Testis (tissue), 2 donors: ENCODE measurements at regions not wholly inside any gene's neighbourhood (a gene's known extent, or its start where the extent isn't known, plus 50 kb on each side); places are given as distances from the start of the nearest gene placed in this dataset.
A peak's percentile ranks its signal among the peaks of the same experiment; 100 is the strongest.

Experiments used
- DNase-seq: peaks from one replicate; pipeline ENCODE4 v3.0.0-alpha.2; 2019
- H3K27ac ChIP-seq, 2 donors: fragments of 200-600 bp; sonication (generic); one replicate each; pipeline ENCODE4 v1.5.1; 2019
- H3K27me3 ChIP-seq: fragments of 200-600 bp; sonication (generic); one replicate; pipeline ENCODE4 v1.5.1; 2019
- H3K36me3 ChIP-seq: fragments of 200-600 bp; sonication (generic); one replicate; pipeline ENCODE4 v1.5.1; 2017; ENCODE audit warnings: low read depth; ENCODE audit errors: missing control alignments
- H3K4me1 ChIP-seq: fragments of 200-600 bp; sonication (generic); one replicate; pipeline ENCODE4 v1.5.1; 2019
- H3K4me3 ChIP-seq, 2 donors: fragments of 200-600 bp; sonication (generic); one replicate each; pipeline ENCODE4 v1.5.1; 2017 to 2019
- H3K9me3 ChIP-seq: fragments of 200-600 bp; sonication (generic); one replicate; pipeline ENCODE4 v1.5.1; 2017
- CTCF ChIP-seq, 3 experiments: fragments of 450-650 bp in 2 of 3; fragments of 200-600 bp in 1 of 3; sonication (generic) in 1 of 3; IDR thresholded peaks; one replicate each; pipeline ENCODE4 v1.5.1; 2016 to 2019; ENCODE audit warnings: antibody characterized with exemption in 3 of 3, mild to moderate bottlenecking in 2 of 3, moderate library complexity in 1 of 3
- POLR2A ChIP-seq: fragments of 450-650 bp; IDR thresholded peaks from one replicate; pipeline ENCODE4 v1.6.1; 2017; ENCODE audit warnings: antibody characterized with exemption, mild to moderate bottlenecking, moderate library complexity
- WGBS, 2 donors: methylation state at CpG; one replicate each; pipeline ENCODE4 v1.1.5; 2018; 5-methylcytosine and 5-hydroxymethylcytosine counted together
- intact Hi-C: fragments of 100-400 bp; cut with DNase I; formaldehyde crosslinking; loops from one replicate; pipeline ENCODE4 v1.15.1; 2023; ENCODE audit warnings: low total_unique reads

- H3K27me3 ChIP-seq = no peaks in the 10 kb centered on the region
- no peaks in the 10 kb centered on the region for H3K36me3 ChIP-seq
- no peaks in the 10 kb centered on the region for H3K4me1 ChIP-seq
- intact Hi-C loops = no loop called here
- peak overlapping the region in 1 of 2 donors; percentile 30 for H3K27ac ChIP-seq
- DNase-seq = no peak
- H3K4me3 ChIP-seq = no peak overlapping the region
- 78 to 82% methylated on average over 2 of the region's 2 CpGs for WGBS, 2 donors
- H3K9me3 ChIP-seq = no peaks in the 10 kb centered on the region
- TF ChIP-seq POLR2A (no peak), CTCF (IDR thresholded peaks at IDR 0.05) (no peak)
Measured at GRCh38 chr5:60334281-60334713, 365.7 kb downstream of the DEPDC1B start.

- 78 to 81% methylated on average over 6 of the region's 6 CpGs for WGBS, 2 donors
- Histone ChIP-seq H3K4me1 (no peaks in the 10 kb centered on the region), H3K27me3 (no peaks in the 10 kb centered on the region), H3K36me3 (no peaks in the 10 kb centered on the region), H3K27ac (no peak overlapping the region), H3K9me3 (no peaks in the 10 kb centered on the region), H3K4me3 (no peak overlapping the region)
- TF ChIP-seq POLR2A = no peak
- TF ChIP-seq CTCF (IDR thresholded peaks at IDR 0.05) = no peak
- intact Hi-C loops = no loop called here
- no peak for DNase-seq
Measured at GRCh38 chr5:60333005-60333571, 366.9 kb downstream of the DEPDC1B start.

GRCh38 chr5:60332244-60333004 is 367.5 kb downstream of the DEPDC1B start:
- no peaks in the 10 kb centered on the region for H3K36me3 ChIP-seq
- H3K27ac ChIP-seq = no peak overlapping the region
- DNase-seq = no peak
- TF ChIP-seq CTCF (IDR thresholded peaks at IDR 0.05) = no peak
- no peak for TF ChIP-seq POLR2A
- no peak overlapping the region for H3K4me3 ChIP-seq
- H3K4me1 ChIP-seq = no peaks in the 10 kb centered on the region
- intact Hi-C loops = no loop called here
- H3K27me3 ChIP-seq = no peaks in the 10 kb centered on the region
- no peaks in the 10 kb centered on the region for H3K9me3 ChIP-seq
- WGBS, 2 donors = 73 to 84% methylated on average over 2 of the region's 2 CpGs

GRCh38 chr5:60330236-60330635 is 369.7 kb downstream of the DEPDC1B start:
- DNase-seq = no peak
- Histone ChIP-seq H3K27ac (no peak overlapping the region), H3K4me1 (no peaks in the 10 kb centered on the region), H3K27me3 (no peaks in the 10 kb centered on the region), H3K9me3 (no peaks in the 10 kb centered on the region), H3K36me3 (no peaks in the 10 kb centered on the region), H3K4me3 (no peak overlapping the region)
- WGBS, 2 donors = 79 to 93% methylated on average over 3 of the region's 3 CpGs
- intact Hi-C loops = no loop called here
- TF ChIP-seq CTCF (IDR thresholded peaks at IDR 0.05) = no peak
- TF ChIP-seq POLR2A = no peak

- no peak overlapping the region for H3K27ac ChIP-seq
Measured at GRCh38 chr5:60325870-60326269, 374.1 kb downstream of the DEPDC1B start.

More at GRCh38 chr5:60325870-60326269, 374.1 kb downstream of the DEPDC1B start:
- H3K36me3 ChIP-seq = no peaks in the 10 kb centered on the region
- H3K4me1 ChIP-seq = no peaks in the 10 kb centered on the region
- intact Hi-C loops = no loop called here
- H3K4me3 ChIP-seq = no peak overlapping the region
- WGBS, 2 donors = 81 to 83% methylated on average over 2 of the region's 2 CpGs
- no peak for DNase-seq
- no peak for TF ChIP-seq CTCF (IDR thresholded peaks at IDR 0.05)
- TF ChIP-seq POLR2A = no peak
- no peaks in the 10 kb centered on the region for H3K27me3 ChIP-seq
- H3K9me3 ChIP-seq = no peaks in the 10 kb centered on the region
